ENCODE measurements at regions not wholly inside any gene's neighbourhood (a gene's known extent, or its start where the extent isn't known, plus 50 kb on each side); places are given as distances from the start of the nearest gene placed in this dataset.

- TF ChIP-seq POLR2A (IDR thresholded peaks at IDR 0.05) (no peak), CTCF (IDR thresholded peaks at IDR 0.05) (no peak)
Measured at GRCh38 chr6:113301651-113302050, 555.5 kb upstream of the MARCKS start.
